CD4-positive, alpha-beta T cell treated with Interleukin-17A for 4 hours (primary cell): ENCODE measurements at regions not wholly inside any gene's neighbourhood (a gene's known extent, or its start where the extent isn't known, plus 50 kb on each side); places are given as distances from the start of the nearest gene placed in this dataset.
"Not testable (repeated sequence)": the region's sequence is repeated elsewhere in the genome, so short reads cannot be mapped to it uniquely, and the experiment has no call there.

Experiments used
- DNase-seq: peaks from one replicate; pipeline ENCODE4 v3.0.0-alpha.2; 2020; ENCODE audit warnings: mixed read lengths

DNA sequence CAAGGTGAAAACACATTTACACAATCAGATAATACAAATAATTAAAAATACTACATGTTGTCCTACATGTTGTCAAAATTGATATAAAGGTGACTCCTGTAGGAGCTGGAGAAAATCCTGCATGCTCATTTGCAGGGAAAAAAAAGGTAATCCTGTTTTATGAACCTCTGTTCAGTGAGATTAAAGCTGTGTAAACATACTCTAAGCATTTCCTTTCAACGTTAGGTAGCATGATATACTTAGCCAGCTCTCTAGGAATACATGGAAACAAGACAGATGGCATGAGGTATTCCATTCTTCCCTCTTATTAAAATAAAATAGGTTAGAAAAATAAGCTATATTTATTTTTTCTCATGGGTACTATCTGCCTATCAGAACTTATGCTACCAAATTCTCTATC is 635.7 kb upstream of the FLRT2 start:
- no peak for DNase-seq

DNA sequence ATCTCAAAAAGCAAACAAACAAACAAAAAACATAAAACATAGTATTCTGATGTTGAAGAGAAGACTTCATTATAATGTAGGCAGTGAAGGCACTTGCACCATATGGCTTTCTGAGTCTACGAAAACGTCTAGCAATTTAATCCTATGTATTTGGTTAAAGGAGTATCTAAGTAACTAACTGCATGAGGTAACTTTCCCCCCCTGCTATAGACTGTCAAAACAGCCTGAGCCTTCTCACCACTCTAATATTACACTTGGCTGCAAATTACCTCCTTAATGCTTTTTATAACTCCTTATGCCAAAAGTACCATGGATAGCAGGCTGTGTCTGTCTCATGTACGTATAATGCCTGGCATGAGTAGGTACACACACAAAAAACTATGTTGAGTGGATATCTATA is 607.6 kb upstream of the FLRT2 start:
- no peak for DNase-seq

DNA sequence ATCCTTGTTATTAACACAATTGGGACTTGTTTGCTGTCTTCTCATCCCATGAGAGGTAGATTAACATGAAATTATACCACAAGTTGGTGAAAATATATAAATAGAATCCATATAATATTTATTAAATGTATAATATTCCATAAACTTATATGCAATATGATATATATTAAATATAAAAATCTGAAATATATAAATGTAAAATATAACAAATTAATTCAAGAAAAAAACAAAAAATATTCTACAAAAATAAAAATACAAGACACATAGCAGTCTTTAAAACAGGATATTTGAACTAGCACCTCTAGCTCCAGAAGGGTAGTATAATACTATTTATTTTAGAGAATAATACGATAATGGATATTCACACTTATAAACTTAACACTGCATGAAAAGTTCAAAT is 603.3 kb upstream of the FLRT2 start:
- no peak for DNase-seq

DNA sequence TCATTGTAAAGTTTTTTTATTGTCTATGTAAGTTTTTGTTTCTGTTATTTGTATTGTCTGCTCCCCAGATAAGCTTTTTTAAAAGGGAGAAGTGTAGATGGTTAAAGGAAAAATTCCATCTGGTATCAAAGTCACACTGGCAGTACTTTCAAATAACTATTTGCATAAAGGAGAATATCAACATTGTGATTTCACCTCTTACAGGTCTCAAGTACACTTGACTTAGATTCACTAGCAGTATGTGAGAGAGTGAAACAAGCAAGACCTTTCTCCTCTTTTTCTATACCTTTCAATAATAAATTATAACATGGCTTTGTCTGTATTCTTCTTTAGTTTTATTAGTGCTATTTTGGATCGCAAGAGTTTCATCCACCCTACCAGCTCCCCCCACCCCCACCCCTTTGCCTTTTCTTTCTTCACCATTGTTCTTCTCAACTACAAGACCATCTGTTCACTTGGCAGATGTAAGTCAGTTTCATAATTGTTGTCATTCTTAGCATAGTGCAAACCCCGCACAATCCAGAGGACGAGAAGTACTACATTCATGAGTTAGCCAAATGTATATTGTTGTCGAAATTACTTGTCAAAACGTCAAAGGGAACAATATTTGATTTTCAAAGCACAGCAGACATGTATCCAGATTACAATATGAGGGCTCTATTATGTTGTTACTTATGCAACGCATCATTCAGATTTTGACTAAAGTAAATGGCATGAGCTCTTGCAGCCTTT is 602.7 kb upstream of the FLRT2 start:
- no peak for DNase-seq

DNA sequence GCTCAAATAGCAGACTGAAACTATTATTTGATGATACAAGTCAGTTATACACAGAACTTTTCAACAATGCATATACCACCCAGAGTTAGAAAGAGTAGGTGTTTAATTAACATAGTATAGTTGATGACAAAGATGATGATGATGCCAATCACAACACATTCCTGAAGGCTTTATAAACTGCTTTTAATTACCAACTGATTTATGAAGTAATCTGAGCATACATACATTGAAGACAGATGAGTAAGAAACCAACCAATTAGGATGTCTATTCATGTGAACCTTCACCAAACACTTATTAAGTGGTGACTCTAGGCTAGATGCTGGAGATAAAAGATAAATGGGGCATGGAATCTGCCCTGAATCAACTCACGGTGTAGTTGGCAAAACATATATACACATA is 600.9 kb upstream of the FLRT2 start:
- DNase-seq: no peak

DNA sequence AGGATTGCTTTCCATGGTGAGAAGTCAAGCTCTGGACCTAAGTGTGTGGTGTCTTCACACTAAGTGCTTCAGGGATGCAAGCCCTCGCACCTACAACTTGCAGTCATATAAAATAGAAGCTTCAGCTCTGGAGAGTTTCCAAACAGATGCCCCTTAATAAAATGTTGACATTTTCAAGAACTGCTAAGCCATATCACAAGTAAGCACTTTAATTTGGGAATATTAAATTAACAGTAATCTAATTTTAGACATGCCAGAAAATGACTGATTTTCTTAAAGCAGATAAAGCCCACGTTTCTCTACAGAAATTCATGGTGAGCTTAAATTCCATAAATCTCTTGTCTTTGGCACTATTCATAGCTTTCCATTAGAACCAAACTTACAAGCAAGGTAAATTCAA is 600.1 kb upstream of the FLRT2 start:
- no peak for DNase-seq

DNA sequence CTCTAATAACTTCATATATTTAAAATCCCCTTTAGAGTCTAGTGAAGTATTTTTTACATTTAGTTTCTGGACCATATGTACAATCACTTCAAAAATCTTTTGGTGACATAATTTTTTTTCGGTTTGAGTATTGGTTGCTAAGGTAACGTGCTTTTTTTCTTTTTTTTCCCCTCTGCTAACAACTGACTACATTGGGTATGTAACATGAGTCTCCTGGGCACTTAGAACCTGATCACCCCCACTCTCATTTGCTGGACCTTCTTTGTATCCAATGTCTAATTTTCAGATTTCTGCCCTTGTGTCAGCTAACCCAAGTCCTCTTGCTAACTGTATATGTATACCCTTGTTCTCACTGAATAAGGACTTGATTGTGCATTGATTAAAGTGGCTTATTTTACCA is 592.9 kb upstream of the FLRT2 start:
- no peak for DNase-seq

DNA sequence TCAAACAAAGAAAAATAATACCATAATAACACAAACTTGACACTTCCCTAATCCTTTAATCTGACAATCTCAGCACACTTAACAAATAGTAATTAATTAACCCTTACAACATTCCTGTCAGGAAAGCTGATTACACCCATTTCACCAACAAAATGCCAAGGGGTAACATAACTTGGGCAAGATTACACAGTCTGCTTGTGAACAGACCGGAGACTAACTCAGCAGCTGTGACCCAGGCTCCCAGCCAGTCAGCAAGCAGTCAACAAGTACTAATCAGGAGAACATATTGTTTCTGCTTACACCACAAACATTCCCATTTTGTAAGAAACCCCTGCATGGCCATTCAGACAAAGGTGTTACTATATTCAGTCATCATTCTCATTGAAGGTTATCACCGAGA is 592.5 kb upstream of the FLRT2 start:
- DNase-seq: no peak

DNA sequence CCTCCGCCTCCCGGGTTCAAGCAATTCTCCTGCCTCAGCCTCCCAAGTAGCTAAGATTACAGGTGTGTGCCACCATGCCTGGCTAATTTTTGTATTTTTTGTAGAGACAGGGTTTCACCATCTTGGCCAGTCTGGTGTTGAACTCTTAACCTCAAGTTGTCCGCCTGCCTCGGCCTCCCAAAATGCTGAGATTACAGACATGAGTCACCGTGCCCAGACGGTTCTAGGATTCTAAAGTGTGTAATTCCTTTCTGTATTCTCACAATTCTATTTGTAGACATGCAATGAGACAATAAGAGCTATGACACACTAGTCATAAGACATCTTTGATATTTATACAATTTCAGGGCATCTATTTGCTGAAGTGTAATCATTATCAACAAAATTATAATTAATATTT is 585.0 kb upstream of the FLRT2 start:
- not testable (repeated sequence) for DNase-seq

DNA sequence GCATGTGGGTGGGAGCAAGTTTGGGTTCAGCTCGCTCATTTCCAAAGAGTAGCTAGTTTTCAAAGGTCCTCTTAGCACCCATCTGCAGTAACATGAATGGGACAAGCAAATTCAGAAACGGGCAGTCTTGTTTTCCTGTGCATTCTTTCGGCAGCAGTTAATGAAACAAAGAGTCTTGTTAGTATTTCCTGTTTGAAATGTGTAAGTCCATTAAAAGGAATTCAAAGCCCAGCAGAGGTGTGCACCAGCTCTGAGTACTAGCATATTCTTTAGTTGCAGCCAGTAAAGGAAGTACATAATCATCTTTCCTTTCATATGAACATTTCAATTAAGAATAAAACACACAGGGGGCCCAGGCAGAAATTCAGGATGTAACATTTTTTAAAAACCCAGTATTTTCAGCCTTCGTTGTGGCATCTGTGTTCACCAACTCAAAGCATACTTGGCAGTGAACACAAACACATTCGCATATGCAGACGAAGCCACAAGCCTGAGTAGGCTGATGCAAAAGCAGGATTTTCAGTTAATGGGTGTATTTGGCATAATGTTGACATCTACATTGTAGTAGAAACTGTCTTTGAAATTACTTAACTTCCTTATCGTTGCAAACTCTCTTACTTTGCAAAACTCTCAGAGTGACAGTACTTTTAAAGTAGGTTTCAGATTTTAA is 570.0 kb upstream of the FLRT2 start:
- no peak for DNase-seq

DNA sequence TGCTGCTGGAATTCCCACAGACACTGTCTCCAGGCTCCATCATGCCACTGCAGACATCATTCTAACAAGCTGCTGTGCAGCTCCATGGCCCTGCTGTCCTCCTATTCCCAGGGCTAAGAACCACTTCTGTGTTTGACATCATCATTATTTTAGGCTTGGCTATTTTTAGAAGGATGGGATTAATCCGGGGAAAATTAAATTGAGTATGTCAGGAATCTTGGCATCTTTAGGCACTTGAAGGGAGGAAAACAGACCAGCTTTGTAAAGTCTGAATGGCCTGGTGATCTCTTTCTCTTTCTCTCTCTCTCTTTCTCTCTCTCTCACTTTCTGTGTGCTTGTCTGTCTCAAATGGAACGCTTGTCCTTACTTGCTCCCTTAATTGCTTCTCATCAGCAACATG is 568.3 kb upstream of the FLRT2 start:
- no peak for DNase-seq

DNA sequence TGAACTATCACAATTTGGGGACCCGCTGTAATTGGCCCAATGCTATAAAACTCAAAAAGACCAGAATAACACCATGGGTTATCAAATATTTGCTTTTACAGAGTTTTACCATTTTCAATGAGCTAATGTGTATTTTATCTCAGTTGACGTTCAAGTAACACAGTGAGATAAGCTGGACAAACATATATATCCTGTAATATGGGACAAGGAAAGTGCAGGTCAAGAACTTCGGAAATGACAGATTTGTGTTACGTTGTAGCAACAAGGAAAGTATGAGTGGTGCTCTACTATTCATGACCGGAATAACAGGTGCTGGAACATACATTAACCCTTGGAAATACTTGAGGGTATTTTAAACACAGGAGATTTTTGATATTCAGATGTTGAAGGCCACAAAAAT is 566.4 kb upstream of the FLRT2 start:
- no peak for DNase-seq

DNA sequence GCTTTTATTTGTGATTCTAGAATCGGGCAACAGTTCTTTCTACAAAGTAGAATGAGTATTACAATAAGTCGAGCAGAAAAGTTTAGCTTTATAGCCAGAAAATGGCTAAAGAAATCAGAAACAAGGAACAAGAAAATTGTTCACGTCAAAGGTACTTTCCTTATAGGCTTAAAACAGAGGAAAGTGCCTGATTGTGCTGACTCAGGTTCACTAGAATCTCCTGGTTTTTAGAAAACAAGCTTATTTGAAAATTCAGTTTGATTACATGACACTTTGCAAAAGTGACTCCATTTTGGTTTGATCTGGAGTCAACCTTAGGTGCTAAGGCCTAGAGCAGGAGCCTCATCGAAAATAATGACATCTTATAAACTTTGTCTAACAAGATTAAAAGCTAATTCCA is 564.7 kb upstream of the FLRT2 start:
- no peak for DNase-seq

DNA sequence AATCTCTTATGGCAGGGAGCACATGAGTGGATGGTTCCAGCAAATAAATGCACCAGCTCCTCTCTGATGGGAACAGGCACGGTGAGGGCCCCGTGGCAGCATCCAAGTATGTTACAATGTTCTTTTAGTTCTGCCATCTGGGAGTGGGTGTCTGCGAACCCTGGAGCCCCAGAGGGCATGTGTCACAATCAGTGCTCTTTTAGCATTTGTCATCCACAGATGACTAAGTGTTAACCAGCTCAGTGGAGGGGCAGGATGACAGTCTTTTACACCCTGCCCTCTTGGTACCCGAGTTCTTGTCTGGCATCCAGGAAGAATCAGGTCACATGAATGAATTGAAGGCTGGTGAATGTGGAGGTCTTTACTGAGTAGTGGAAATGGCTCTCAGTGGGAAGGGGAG is 560.4 kb upstream of the FLRT2 start:
- DNase-seq: no peak

DNA sequence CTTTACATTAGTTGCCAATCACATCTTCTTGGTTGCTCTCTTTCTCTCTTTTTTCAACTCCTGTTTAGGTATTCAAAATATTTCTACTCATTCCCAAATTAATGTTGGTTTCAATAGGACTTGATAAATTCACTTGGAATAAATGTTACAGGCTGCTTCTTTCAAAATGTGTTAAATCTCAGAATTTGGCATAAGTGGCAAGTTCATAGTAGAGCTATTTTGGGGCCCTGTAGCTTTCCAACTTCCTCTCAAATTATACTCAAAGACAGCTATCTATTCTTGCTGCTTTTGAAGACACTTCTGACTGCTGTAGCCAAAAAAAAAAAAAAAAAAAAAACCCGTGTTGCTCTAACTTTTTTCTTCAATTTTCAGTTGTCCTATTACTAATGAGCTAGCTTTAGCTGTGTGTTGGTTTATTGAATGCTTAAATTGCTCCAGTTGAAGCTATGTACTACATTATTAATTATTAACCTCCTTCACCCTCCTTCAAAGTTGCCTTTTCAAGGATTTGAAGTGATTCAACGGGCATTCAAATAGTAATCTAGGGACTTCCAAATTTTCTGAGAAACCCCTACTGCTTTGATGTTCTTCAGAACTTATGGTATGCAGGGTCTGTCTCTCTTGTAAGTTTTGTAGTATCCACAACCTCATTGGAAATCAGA is 554.6 kb upstream of the FLRT2 start:
- DNase-seq: no peak

DNA sequence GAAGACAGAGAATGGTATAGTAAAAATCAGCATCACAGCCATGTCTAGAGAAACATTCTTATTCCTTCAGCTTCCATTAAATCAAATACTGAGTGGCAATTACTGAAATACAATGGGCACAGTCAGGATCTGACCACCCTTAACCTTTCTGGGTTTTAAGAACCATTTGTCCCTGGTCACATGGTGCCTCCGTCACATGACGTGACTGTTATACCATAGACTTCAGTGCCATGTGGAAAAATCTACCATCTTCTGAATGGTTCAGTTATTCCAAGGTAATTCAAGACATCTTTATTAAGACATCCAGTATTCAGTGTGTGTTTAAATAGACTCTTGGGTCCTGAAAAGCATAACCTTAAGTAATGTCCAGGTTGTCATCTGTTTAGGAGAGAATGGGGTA is 553.1 kb upstream of the FLRT2 start:
- DNase-seq: no peak

DNA sequence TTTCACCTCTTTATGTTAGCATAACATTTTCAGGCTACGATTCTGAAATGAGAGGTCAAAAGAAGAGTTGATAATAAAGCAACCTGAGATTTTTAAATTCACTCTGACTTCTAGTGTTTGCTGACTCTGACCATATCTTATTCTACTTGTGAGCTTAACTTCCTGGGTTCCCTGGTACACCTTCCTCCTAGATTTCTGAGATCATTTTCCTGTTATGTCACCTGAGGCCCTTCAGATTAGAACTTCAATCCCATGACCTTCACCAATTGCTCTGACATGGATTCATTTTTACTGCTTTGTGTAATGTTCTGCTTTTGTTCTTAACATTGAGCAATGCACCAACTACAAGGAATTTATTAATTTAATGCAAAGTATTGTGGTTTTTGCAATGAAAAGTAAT is 542.9 kb upstream of the FLRT2 start:
- DNase-seq: no peak

DNA sequence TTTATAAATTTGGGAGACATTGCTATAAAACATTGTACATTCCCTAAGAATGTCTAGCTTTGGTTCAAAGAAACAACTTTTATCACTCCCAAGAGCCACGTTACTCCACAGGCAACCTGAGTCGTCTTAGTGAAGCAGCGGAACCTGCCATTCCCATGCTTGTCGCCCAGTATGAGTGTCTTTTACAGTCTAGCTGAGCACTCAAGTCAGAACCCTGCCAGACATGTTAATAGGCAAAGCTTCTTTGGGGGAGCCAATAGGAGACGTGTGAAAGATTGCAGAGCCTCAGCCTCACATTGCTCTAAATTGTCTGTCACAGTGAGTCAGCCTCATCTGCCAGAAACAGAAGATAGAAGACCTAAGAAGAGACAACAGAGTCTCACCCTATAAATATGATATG is 541.6 kb upstream of the FLRT2 start:
- DNase-seq: no peak

DNA sequence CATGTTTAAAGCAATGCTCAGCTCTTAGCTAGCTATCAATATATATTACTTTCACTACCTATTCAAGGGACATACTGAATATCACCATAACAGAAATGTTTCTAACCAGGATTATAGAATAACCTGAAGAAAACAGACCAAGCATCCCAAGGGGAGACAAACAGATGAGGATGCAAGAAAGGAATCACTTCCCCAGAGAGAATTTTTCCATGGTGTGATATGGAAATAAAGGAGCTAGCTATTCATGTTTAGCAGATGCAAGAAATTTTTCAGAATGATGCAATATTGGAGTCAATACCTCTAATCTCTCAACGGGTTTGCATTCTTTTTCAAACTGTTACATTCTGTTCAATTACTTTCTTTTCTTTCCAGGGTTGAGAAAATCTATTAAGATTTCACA is 538.9 kb upstream of the FLRT2 start:
- no peak for DNase-seq

DNA sequence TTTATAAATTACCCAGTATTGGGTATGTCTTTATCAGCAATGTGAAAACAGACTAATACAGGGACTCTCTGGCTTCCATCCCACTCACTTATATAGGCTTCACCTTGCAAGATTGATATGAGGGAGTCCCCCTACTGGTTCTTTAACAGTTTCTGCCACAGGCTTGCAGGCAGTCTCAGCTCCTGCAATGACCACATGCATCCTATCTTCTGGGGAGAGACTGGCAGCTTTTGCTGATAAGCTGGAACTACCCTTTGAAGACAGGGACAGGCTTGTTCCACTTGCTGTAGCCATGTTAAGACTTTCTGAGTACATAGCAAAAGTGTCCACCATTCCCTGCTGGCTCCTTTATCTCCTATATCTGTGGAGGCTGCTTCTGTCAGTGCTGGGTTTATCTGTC is 531.7 kb upstream of the FLRT2 start:
- no peak for DNase-seq

DNA sequence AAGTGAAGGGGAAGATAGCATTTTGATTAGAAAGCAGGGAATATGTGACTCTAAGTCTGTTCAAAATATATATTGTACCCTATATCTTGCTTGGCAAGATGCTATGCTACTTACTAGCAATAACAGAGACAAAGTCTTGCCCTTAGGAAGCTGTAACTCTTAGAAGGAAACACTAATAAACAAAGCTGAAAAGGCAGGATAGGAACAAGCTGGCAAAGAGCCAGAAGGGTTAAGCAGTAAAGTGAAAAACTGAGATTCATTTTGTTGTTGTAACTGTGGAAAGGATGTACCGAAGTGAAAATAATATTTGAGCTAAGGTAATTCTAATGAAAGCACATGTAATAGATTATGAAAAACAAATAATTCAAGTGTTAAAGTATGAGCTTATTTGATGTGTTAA is 527.1 kb upstream of the FLRT2 start:
- DNase-seq: no peak

DNA sequence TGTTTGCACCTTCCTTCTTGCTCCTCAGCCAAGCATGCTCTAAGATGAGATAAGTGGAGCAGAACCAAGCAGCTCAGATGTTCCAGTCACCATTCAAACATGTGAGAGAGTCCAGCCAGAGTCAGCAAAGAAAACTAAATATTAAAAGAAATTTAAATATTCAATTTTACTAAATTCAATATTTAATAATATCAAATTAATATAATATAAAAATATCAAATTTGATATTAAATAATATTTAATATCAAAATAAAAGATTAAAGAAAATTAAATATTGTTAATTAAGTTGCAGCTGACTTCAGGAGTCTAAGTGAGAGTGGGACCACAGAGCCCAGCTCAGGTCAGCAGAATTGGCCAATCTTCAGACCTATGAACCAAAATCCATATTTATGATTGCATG is 526.1 kb upstream of the FLRT2 start:
- no peak for DNase-seq

DNA sequence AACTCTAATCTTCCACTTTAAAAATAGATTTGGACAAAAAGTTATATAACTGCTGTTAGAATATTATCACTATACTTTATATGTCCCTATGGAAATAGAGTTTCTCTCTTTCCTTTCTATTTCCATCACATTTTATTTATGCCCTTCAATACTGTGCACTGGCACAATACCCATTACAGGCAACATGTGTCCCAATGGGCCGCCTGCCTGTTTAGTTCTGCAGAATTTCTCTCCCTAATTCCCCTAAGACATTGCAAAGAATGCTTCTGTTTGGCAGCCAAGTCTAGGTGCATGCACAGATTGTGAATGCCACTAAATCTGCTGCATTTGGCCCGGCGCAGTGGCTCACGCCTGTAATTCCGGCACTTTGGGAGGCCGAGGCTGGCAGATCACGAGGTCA is 520.4 kb upstream of the FLRT2 start:
- DNase-seq: no peak

DNA sequence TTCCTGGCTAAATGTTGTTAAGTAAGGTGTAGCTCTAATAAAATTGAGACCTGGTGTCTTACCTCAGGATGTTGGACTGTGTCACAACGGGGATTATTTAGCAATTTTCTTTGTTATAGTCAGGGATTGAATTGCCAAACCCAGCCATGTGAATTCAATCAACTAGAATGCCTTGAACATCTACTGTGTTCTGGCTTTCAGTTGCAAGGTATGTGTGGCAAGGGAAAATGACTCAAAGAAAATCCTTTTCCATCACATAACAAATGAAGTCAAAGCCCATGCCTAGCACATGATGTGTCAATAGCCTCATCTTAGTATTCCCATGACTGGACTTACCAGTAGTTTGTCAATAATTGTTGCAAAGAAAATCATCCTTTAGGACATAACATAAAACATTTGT is 519.8 kb upstream of the FLRT2 start:
- DNase-seq: no peak

DNA sequence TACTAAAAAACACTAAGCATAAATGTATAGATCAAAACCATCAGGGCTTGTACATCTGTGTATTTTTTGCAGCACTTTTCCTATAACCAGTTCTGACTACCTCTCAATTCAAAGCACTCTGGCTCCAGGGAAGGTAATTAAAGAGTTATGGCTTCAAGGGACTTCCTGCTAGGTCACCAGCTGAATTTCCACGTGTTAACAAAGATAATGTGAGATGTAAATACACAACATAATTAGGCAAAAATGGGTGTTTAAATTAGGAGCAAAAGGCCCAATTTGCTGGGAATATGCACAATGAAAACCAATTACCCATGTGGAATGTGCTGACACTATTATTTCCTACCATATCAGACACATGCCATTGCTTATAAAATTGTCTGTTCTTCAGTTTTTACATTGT is 513.4 kb upstream of the FLRT2 start:
- no peak for DNase-seq
